Right lobe of liver (tissue), 6 donors: ENCODE measurements at regions not wholly inside any gene's neighbourhood (a gene's known extent, or its start where the extent isn't known, plus 50 kb on each side); places are given as distances from the start of the nearest gene placed in this dataset.

Experiments used
- ATAC-seq, 4 donors: fragments of 200-7000 bp; cut with Tn5 transposase; one replicate each; pipeline ENCODE4 v1.9.1; 2020; ENCODE audit warnings: mild to moderate bottlenecking in 4 of 4, moderate library complexity in 4 of 4
- DNase-seq, 3 donors: peaks; one replicate each; pipeline ENCODE4 v3.0.0-alpha.2; 2020
- H3K27ac ChIP-seq, 3 donors: fragments of 200-600 bp; one replicate each; pipeline ENCODE4 v1.8.0; 2022
- H3K27me3 ChIP-seq, 2 donors: fragments of 200-600 bp; one replicate each; pipeline ENCODE4 v1.8.0; 2022
- H3K36me3 ChIP-seq, 4 donors: fragments of 200-600 bp; sonication (generic) in 1 of 4; one replicate each; pipeline versions ENCODE4 v1.5.1 to v1.8.0; 2017 to 2022; ENCODE audit warnings: control low read depth in 1 of 4
- H3K4me1 ChIP-seq, 4 donors: fragments of 200-600 bp; sonication (generic) in 1 of 4; one replicate each; pipeline versions ENCODE4 v1.5.1 to v1.8.0; 2017 to 2022; ENCODE audit warnings: control low read depth in 1 of 4
- H3K4me3 ChIP-seq, 3 donors: fragments of 200-600 bp; one replicate each; pipeline ENCODE4 v1.8.0; 2022
- H3K9me3 ChIP-seq, 4 donors: fragments of 200-600 bp; sonication (generic) in 1 of 4; one replicate each; pipeline versions ENCODE4 v1.5.1 to v1.8.0; 2017 to 2022; ENCODE audit warnings: control low read depth in 1 of 4
- CTCF ChIP-seq, 4 donors: fragments of 200-600 bp in 3 of 4; fragments of 450-650 bp in 1 of 4; IDR thresholded peaks; one replicate each; pipeline versions ENCODE4 v1.5.1 to v1.8.0; 2016 to 2022; ENCODE audit warnings: antibody characterized with exemption in 4 of 4, mild to moderate bottlenecking in 2 of 4
- POLR2A ChIP-seq: fragments of 450-650 bp; IDR thresholded peaks from one replicate; pipeline ENCODE4 v1.6.1; 2017; ENCODE audit warnings: antibody characterized with exemption, mild to moderate bottlenecking
- WGBS: methylation state at CpG from one replicate; pipeline ENCODE4 v1.1.6; 2018; ENCODE audit warnings: low coverage, low lambda C conversion rate; ENCODE audit not compliant: insufficient coverage; ENCODE audit errors: missing lambda C conversion rate; 5-methylcytosine and 5-hydroxymethylcytosine counted together
- intact Hi-C, 2 donors: fragments of 100-400 bp; cut with DNase I; formaldehyde crosslinking; loops; one replicate each; pipeline versions ENCODE4 v1.11.2 to v1.14.1; 2022
- donor health status: DM: no; HTN: yes; CAD: no.
- donor health status: DM: no; HTN: no; CAD: no.
- donor health status: DM: no; HTN: no; CAD: no.
- donor health status: DM: no; HTN: yes; CAD: no.
- donor health status: DM: no; HTN: yes; CAD: no.

- 45% methylated on average over 9 of the region's 24 CpGs for WGBS
- intact Hi-C loops: no loop called here
- Histone ChIP-seq H3K9me3 (no peaks in the 10 kb centered on the region), H3K27me3 (no peaks in the 10 kb centered on the region), H3K27ac (no peak overlapping the region), H3K4me1 (no peaks in the 10 kb centered on the region), H3K4me3 (no peak overlapping the region), H3K36me3 (no peaks in the 10 kb centered on the region)
- TF ChIP-seq POLR2A (no peak), CTCF (IDR thresholded peaks at IDR 0.05) (no peak)
- DNase-seq (peak in 1 of 3 donors; percentile 41), ATAC-seq (peak in 2 of 4 donors; percentile 23 to 26)
Measured at GRCh38 chr2:239607517-239608191, 206.8 kb upstream of the HDAC4 start.

- no peaks in the 10 kb centered on the region for H3K9me3 ChIP-seq
- DNase-seq (no peak), ATAC-seq (no peak)
- H3K27ac ChIP-seq: no peak overlapping the region
- intact Hi-C loops: no loop called here
- no peaks in the 10 kb centered on the region for H3K27me3 ChIP-seq
- no peaks in the 10 kb centered on the region for H3K4me1 ChIP-seq
- WGBS: 67% methylated on average over 7 of the region's 7 CpGs
- no peaks in the 10 kb centered on the region for H3K36me3 ChIP-seq
- no peak overlapping the region for H3K4me3 ChIP-seq
- no peak for TF ChIP-seq POLR2A
- no peak for TF ChIP-seq CTCF (IDR thresholded peaks at IDR 0.05)
Measured at GRCh38 chr2:239606741-239607516, 206.1 kb upstream of the HDAC4 start.

- TF ChIP-seq POLR2A (no peak), CTCF (IDR thresholded peaks at IDR 0.05) (no peak)
- Histone ChIP-seq H3K4me1 (no peaks in the 10 kb centered on the region), H3K27ac (no peak overlapping the region), H3K9me3 (no peaks in the 10 kb centered on the region), H3K4me3 (no peak overlapping the region), H3K27me3 (no peaks in the 10 kb centered on the region), H3K36me3 (no peaks in the 10 kb centered on the region)
- peak in 1 of 3 donors; percentile 29 for DNase-seq
- peak in 1 of 4 donors; percentile 28 for ATAC-seq
- intact Hi-C loops: no loop called here
- 42% methylated on average over 5 of the region's 5 CpGs for WGBS
Measured at GRCh38 chr2:239605976-239606375, 205.2 kb upstream of the HDAC4 start.

- no peak for ATAC-seq
- WGBS: 67% methylated on average over 6 of the region's 6 CpGs
- H3K4me1 ChIP-seq: no peaks in the 10 kb centered on the region
- no peak for DNase-seq
- no peaks in the 10 kb centered on the region for H3K9me3 ChIP-seq
- no peak overlapping the region for H3K4me3 ChIP-seq
- H3K27ac ChIP-seq: no peak overlapping the region
- H3K27me3 ChIP-seq: no peaks in the 10 kb centered on the region
- H3K36me3 ChIP-seq: no peaks in the 10 kb centered on the region
- TF ChIP-seq POLR2A (no peak), CTCF (IDR thresholded peaks at IDR 0.05) (no peak)
- intact Hi-C loops: no loop called here
Measured at GRCh38 chr2:239605409-239605808, 204.6 kb upstream of the HDAC4 start.
